Heart right ventricle (tissue), 16 donors: ENCODE measurements at regions not wholly inside any gene's neighbourhood (a gene's known extent, or its start where the extent isn't known, plus 50 kb on each side); places are given as distances from the start of the nearest gene placed in this dataset.
"Not testable (repeated sequence)": the region's sequence is repeated elsewhere in the genome, so short reads cannot be mapped to it uniquely, and the experiment has no call there.

ENCODE experiments used
- ATAC-seq, 8 donors: fragments of 200-7000 bp; cut with Tn5 transposase; one replicate each; pipeline ENCODE4 v1.9.1; 2020; ENCODE audit warnings: mild to moderate bottlenecking in 8 of 8, moderate library complexity in 8 of 8, moderate number of reproducible peaks in 1 of 8
- DNase-seq, 2 donors: peaks; one replicate each; pipeline ENCODE4 v3.0.0-alpha.2; 2020
- H3K27ac ChIP-seq, 10 donors: fragments of 200-600 bp; sonication (generic) in 2 of 10; one replicate each; pipeline versions ENCODE4 v1.5.0 to v1.8.0; 2020 to 2022; ENCODE audit warnings: mild to moderate bottlenecking in 3 of 10
- H3K27me3 ChIP-seq, 7 donors: fragments of 200-600 bp; one replicate each; pipeline ENCODE4 v1.8.0; 2021 to 2022; ENCODE audit warnings: mild to moderate bottlenecking in 2 of 7
- H3K36me3 ChIP-seq, 9 donors: fragments of 200-600 bp; sonication (generic) in 1 of 9; one replicate each; pipeline versions ENCODE4 v1.5.0 to v1.8.0; 2020 to 2022; ENCODE audit warnings: mild to moderate bottlenecking in 2 of 9
- H3K4me1 ChIP-seq, 9 donors: fragments of 200-600 bp; sonication (generic) in 1 of 9; one replicate each; pipeline versions ENCODE4 v1.5.0 to v1.8.0; 2020 to 2022; ENCODE audit warnings: mild to moderate bottlenecking in 4 of 9
- H3K4me3 ChIP-seq, 10 donors: fragments of 200-600 bp; sonication (generic) in 2 of 10; one replicate each; pipeline versions ENCODE4 v1.5.0 to v1.8.0; 2020 to 2022; ENCODE audit warnings: mild to moderate bottlenecking in 7 of 10, moderate library complexity in 2 of 10
- H3K9me3 ChIP-seq, 11 donors: fragments of 200-600 bp in 10 of 11; sonication (generic) in 2 of 11; one replicate each; pipeline versions ENCODE4 v1.5.0 to v1.8.0; 2013 to 2022; ENCODE audit warnings: mild to moderate bottlenecking in 2 of 11, control low read depth in 1 of 11, moderate library complexity in 1 of 11
- WGBS, 2 donors: extraction: QIAGEN DNeasy Blood & Tissue Kit; methylation state at CpG; one replicate each; pipeline ENCODE4 v1.1.7; 2013; ENCODE audit warnings: inconsistent platforms in 1 of 2; 5-methylcytosine and 5-hydroxymethylcytosine counted together
- intact Hi-C, 10 donors: fragments of 100-400 bp; cut with DNase I; formaldehyde crosslinking; loops; one replicate each; pipeline versions ENCODE4 v1.11.1 to v1.14.2; 2022
- TF ChIP-seq, protein P1 (sequence below), 9 donors: fragments of 200-600 bp; sonication (generic) in 2 of 9; IDR thresholded peaks; one replicate each; pipeline versions ENCODE4 v1.5.0 to v1.8.0; 2021 to 2022; ENCODE audit warnings: antibody characterized with exemption in 9 of 9, mild to moderate bottlenecking in 5 of 9, moderate library complexity in 1 of 9
- donor health status: Arrhythmogenic right ventricular cardiomyopathy.
- donor health status: ischemic (EF 13 %, LVEDD 7.1; RV severe dilation, severe dysfunction).
- donor health status: healthy with polysubstance abuse.
- donor health status: DM: no; HTN: yes; CAD: no.
- donor health status: DM: no; HTN: no; CAD: no.
- donor health status: ischemic (EF 25% LVEDD 6.9; RV normal size, moderate dysfunction).
- donor health status: ischemic (EF 25% LVEDD 5.7; RV mildly dilated, moderate dysfunction).
- donor health status: healthy.
- donor health status: DM: yes; HTN: yes; CAD: no.
- donor health status: Ischemic cardiomyopathy.
- donor health status: ischemic (EF 35%, LVEDD 5.7; RV mildly dilated, moderate dysfunction).
- donor health status: nonischemic (EF 11% LVEDD 7.7; RV severe dilation, severe dysfunction).
- donor health status: DM: yes; HTN: yes; CAD: no.
- donor health status: PGD.
- donor health status: ischemic (EF 29% LVEDD 5.4; RV normal size, mild dysfunction).
- donor health status: nonischemic (EF 23%, LVEDD 6.1; RV moderate dilation, normal function).

DNA sequence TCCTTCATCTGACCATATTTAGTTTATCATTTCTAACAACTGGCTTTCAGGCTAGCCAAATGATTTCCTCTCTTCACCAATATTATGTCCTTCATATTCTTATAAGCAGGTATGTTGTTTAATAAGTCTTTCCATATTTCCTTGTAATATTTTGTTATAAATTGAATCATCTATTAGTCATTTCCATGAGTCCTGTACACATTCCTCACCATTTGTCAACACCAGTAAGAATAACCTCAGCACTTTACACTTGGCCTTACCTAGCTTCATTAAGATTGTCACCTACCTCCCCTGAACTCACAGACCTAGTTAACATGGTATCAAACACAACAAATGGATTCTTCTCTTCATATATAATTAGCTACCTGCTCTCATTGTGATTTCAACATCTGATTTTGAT lies 282.3 kb downstream of the SEMA3D start:
- ATAC-seq (no peak), DNase-seq (no peak)
- H3K9me3 ChIP-seq: no peaks in the 10 kb centered on the region
- H3K27ac ChIP-seq: no peak overlapping the region
- H3K4me3 ChIP-seq: no peak overlapping the region
- no peaks in the 10 kb centered on the region for H3K36me3 ChIP-seq
- no peaks in the 10 kb centered on the region for H3K27me3 ChIP-seq
- H3K4me1 ChIP-seq: peaks cover 0 to 4% (median 0%) of the 10 kb centered on the region in 9 donors
- TF ChIP-seq, protein P1, sequence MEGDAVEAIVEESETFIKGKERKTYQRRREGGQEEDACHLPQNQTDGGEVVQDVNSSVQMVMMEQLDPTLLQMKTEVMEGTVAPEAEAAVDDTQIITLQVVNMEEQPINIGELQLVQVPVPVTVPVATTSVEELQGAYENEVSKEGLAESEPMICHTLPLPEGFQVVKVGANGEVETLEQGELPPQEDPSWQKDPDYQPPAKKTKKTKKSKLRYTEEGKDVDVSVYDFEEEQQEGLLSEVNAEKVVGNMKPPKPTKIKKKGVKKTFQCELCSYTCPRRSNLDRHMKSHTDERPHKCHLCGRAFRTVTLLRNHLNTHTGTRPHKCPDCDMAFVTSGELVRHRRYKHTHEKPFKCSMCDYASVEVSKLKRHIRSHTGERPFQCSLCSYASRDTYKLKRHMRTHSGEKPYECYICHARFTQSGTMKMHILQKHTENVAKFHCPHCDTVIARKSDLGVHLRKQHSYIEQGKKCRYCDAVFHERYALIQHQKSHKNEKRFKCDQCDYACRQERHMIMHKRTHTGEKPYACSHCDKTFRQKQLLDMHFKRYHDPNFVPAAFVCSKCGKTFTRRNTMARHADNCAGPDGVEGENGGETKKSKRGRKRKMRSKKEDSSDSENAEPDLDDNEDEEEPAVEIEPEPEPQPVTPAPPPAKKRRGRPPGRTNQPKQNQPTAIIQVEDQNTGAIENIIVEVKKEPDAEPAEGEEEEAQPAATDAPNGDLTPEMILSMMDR (IDR thresholded peaks at IDR 0.05): no peak
- intact Hi-C loops: no loop called here

DNA sequence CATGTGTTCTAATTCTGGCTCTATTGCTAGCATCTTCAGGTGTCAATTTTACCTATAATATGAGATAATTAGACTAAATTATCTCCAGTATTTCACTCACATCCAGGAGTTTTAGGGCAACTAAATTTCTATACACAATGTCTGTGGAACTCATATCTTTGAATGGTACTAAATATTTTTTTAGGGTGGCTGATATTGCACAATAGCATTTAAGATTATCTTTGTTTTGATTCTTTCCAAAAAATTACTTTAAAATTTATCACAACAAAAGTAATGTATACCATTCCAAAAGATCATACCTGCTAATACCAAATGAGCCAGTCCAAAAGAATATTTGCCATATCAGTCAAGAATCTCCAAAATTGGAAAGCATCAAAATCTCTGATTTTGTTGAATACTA lies 285.5 kb downstream of the SEMA3D start:
- ATAC-seq: no peak
- no peak for DNase-seq
- Histone ChIP-seq H3K27me3 (no peaks in the 10 kb centered on the region), H3K4me1 (no peaks in the 10 kb centered on the region), H3K36me3 (no peaks in the 10 kb centered on the region), H3K4me3 (no peak overlapping the region), H3K27ac (no peak overlapping the region), H3K9me3 (peaks cover 0 to under 1% (median 0%) of the 10 kb centered on the region in 11 donors)
- TF ChIP-seq, protein P1 (IDR thresholded peaks at IDR 0.05): no peak
- intact Hi-C loops: no loop called here

DNA sequence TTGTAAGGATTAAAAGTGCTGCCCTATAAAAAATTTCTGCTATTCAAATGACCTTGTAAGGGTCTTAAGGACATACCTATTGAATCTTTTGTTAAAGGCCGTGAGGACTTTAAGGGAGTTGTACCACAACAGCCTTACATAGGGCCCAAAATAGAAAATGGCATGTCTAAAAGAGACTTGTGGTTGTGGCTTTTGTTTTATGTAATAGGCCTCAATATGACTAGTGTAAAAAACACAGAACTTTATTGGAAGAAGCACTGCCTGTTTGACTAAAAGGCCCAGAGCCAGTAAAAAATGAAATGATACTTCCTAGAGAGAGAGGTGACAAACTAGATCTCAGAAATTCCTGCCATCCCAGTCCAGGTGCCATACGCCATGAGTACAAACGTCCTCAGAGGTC lies 286.6 kb downstream of the SEMA3D start:
- Histone ChIP-seq H3K9me3 (peaks cover 0 to 11% (median under 1%) of the 10 kb centered on the region in 11 donors), H3K4me3 (no peak overlapping the region), H3K36me3 (no peaks in the 10 kb centered on the region), H3K27me3 (no peaks in the 10 kb centered on the region), H3K27ac (no peak overlapping the region), H3K4me1 (no peaks in the 10 kb centered on the region)
- no peak for ATAC-seq
- TF ChIP-seq, protein P1 (IDR thresholded peaks at IDR 0.05): no peak
- 73 to 85% methylated on average over 3 of the region's 3 CpGs for WGBS, 2 donors
- intact Hi-C loops: no loop called here
- no peak for DNase-seq

DNA sequence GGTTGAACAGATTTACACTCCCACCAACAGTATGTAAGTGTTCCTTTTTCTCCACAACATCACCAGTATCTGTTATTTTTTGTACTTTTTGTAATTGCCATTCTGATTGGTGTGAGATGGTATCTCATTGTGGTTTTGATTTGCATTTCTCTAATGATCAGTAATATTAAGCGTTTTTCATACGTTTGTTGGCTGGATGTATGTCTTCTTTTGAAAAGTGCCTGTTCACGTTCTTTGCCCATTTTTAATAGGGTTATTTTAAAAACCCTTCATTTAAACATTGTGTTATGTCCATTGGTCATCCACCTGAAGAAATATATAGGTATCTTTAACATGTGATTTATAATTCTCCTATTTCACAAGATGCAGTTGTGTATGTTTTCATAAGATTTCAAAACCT lies 291.3 kb downstream of the SEMA3D start:
- no peak overlapping the region for H3K27ac ChIP-seq
- H3K4me1 ChIP-seq: no peaks in the 10 kb centered on the region
- intact Hi-C loops: no loop called here
- no peaks in the 10 kb centered on the region for H3K27me3 ChIP-seq
- no peak overlapping the region for H3K4me3 ChIP-seq
- 90 to 95% methylated on average over 3 of the region's 3 CpGs for WGBS, 2 donors
- H3K9me3 ChIP-seq: peaks cover 0 to 15% (median 3%) of the 10 kb centered on the region in 11 donors
- DNase-seq (no peak), ATAC-seq (no peak)
- TF ChIP-seq, protein P1 (IDR thresholded peaks at IDR 0.05): no peak
- H3K36me3 ChIP-seq: no peaks in the 10 kb centered on the region

DNA sequence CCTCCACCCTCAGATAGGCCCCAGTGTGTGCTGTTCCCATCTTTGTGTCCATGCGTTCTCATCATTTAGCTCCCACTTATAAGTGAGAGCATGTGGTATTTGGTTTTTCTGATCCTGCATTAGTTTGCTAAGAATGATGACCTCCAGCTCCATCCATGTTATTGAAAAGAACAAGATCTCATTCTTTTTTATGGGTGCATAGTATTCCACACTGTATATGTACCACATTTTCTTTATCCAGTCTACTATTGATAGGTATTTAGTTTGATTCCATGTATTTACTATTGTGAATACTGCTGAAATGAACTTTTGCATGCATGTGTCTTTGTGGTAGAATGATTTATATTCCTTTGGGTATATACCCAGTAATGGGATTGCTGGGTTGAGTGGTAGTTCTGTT lies 303.3 kb downstream of the SEMA3D start:
- H3K36me3 ChIP-seq, ATAC-seq, H3K4me3 ChIP-seq, H3K27me3 ChIP-seq, H3K4me1 ChIP-seq, DNase-seq, H3K27ac ChIP-seq, H3K9me3 ChIP-seq: not testable (repeated sequence)
- intact Hi-C loops: loop anchor here in 1 of 10 donors (10.0 kb wide), 1 partner anchor 59 kb away; no protein-coding TSS in a partner anchor
- WGBS, 2 donors: 93 to 96% methylated on average over 1 of the region's 1 CpG

DNA sequence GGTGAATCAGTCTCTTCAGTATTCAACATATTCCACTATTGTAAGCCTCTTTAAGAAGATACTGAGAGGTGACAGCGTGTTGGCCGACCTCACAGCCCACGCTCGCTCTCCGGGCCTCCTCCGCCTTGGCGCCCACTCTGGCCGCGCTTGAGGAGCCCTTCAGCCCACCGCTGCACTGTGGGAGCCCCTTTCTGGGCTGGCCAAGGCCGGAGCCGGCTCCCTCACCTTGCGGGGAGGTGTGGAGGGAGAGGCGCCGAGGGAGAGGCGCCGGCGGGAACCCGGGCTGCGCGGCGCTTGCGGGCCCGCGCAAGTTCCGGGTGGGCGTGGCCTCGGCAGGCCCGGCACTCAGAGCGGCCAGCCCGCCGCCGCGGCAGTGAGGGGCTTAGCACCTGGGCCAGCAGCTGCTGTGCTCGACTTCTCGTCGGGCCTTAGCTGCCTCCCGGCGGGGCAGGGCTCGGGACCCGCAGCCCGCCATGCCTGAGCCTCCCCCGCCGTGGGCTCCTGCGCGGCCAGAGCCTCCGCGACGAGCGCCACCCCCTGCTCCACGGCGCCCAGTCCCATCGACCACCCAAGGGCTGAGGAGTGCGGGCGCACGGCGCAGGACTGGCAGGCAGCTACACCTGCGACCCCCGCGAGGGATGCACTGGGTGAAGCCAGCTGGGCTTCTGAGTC lies 306.4 kb downstream of the SEMA3D start:
- not testable (repeated sequence) for DNase-seq, H3K9me3 ChIP-seq, H3K27me3 ChIP-seq, H3K4me1 ChIP-seq, H3K27ac ChIP-seq, H3K4me3 ChIP-seq, ATAC-seq, H3K36me3 ChIP-seq
- intact Hi-C loops: loop anchor here in 1 of 10 donors (10.0 kb wide), 1 partner anchor 56 kb away; no protein-coding TSS in a partner anchor
- WGBS, 2 donors: 98% methylated on average over 51 to 60 of the region's 60 CpGs
